ENCODE measurements at regions not wholly inside any gene's neighbourhood (a gene's known extent, or its start where the extent isn't known, plus 50 kb on each side); places are given as distances from the start of the nearest gene placed in this dataset.

DNA sequence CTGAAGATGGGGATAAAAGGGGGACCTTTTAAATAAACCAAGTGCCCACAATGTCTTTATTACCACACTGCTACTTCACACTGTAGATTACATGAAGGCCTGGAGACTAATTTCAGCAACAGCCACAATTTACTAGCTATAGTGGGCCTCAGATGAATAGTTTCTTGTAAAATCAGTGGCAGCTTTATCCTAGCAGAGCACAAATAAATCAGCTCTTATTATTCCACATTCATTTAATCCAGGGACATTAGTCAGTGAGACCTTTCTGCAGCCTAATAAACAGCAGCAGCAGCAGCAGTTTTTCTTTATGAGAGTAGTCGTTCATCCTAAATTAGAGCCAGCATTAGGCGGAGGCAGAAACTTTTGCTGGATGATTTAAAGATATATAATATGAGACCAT lies 542.3 kb downstream of the PSAT1 start:
- FAIRE-seq (no peak), DNase-seq (no peak)
- Histone ChIP-seq H3K27me3 (ENCODE audit: control insufficient read depth in 3 of 3, insufficient read depth in 3 of 3, low read length in 3 of 3) (no peaks in the 10 kb centered on the region), H3K4me3 (ENCODE audit: low read depth in 1 of 3, low read length in 3 of 3) (no peak overlapping the region), H3K4me1 (ENCODE audit: control insufficient read depth in 3 of 3, insufficient read depth in 2 of 3, low read depth in 1 of 3, low read length in 2 of 3) (no peaks in the 10 kb centered on the region), H3K27ac (ENCODE audit: low read depth in 1 of 3, low read length in 2 of 3) (no peak overlapping the region), H3K9me3 (ENCODE audit: control insufficient read depth in 2 of 2, insufficient read depth in 1 of 2, low read depth in 1 of 2, low read length in 1 of 2) (no peaks in the 10 kb centered on the region), H3K36me3 (ENCODE audit: control insufficient read depth in 3 of 3, insufficient read depth in 2 of 3, low read depth in 1 of 3, low read length in 3 of 3) (no peaks in the 10 kb centered on the region)
- WGBS, 3 donors: 76 to 82% (median 79%) methylated on average over 2 of the region's 2 CpGs

DNA sequence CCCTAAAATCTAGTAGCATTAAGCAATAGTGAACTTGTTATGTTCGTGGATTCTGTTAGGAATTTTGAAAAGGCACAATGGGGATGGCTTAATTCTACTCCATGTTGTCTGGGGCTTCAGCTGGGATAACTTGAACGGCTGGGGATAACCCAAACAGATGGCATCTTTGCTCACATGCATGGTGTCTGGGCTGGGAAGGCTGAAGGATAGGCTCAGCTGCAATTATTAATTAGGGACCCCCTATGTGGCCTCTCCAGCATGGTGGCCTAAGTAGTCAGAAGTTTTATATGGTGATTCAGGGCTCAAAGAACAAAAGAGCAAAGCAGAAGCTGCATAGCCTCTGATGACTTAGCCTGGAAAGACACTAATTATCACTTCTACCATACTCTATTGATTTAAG lies 551.1 kb downstream of the PSAT1 start:
- no peak for DNase-seq
- Histone ChIP-seq H3K27me3 (ENCODE audit: control insufficient read depth in 3 of 3, insufficient read depth in 3 of 3, low read length in 3 of 3) (no peaks in the 10 kb centered on the region), H3K4me1 (ENCODE audit: control insufficient read depth in 3 of 3, insufficient read depth in 2 of 3, low read depth in 1 of 3, low read length in 2 of 3) (no peaks in the 10 kb centered on the region), H3K9me3 (ENCODE audit: control insufficient read depth in 2 of 2, insufficient read depth in 1 of 2, low read depth in 1 of 2, low read length in 1 of 2) (peaks cover 0 to 3% of the 10 kb centered on the region in 2 donors), H3K27ac (ENCODE audit: low read depth in 1 of 3, low read length in 2 of 3) (no peak overlapping the region), H3K4me3 (ENCODE audit: low read depth in 1 of 3, low read length in 3 of 3) (no peak overlapping the region), H3K36me3 (ENCODE audit: control insufficient read depth in 3 of 3, insufficient read depth in 2 of 3, low read depth in 1 of 3, low read length in 3 of 3) (no peaks in the 10 kb centered on the region)
- FAIRE-seq: no peak
- WGBS, 3 donors: 41 to 77% (median 47%) methylated on average over 2 of the region's 2 CpGs

DNA sequence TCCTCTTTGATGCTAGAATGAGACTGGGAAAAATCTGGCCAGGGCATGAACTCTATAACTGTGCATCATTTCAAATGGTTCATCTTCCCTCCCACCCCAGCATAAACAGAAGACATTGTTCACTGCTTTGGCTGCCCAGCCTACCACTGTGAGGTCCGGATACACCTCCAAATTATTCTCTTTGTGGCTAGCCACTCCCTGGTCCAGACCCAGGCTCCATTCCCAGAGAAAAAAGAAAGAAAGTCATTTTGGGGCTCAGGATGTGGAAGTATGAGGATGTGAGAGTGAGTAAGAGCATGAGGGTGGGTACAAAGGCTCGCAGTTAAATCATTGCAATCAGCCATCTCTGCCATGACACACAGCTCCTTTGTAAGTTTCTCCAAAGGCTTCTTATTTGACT lies 559.2 kb downstream of the PSAT1 start:
- no peak overlapping the region for H3K27ac ChIP-seq (ENCODE audit: low read depth in 1 of 3, low read length in 2 of 3)
- no peak overlapping the region for H3K4me3 ChIP-seq (ENCODE audit: low read depth in 1 of 3, low read length in 3 of 3)
- H3K4me1 ChIP-seq (ENCODE audit: control insufficient read depth in 3 of 3, insufficient read depth in 2 of 3, low read depth in 1 of 3, low read length in 2 of 3): no peaks in the 10 kb centered on the region
- H3K27me3 ChIP-seq (ENCODE audit: control insufficient read depth in 3 of 3, insufficient read depth in 3 of 3, low read length in 3 of 3): no peaks in the 10 kb centered on the region
- no peaks in the 10 kb centered on the region for H3K9me3 ChIP-seq (ENCODE audit: control insufficient read depth in 2 of 2, insufficient read depth in 1 of 2, low read depth in 1 of 2, low read length in 1 of 2)
- 73 to 88% (median 80%) methylated on average over 2 of the region's 2 CpGs for WGBS, 3 donors
- FAIRE-seq: no peak
- no peak for DNase-seq
- H3K36me3 ChIP-seq (ENCODE audit: control insufficient read depth in 3 of 3, insufficient read depth in 2 of 3, low read depth in 1 of 3, low read length in 3 of 3): no peaks in the 10 kb centered on the region

DNA sequence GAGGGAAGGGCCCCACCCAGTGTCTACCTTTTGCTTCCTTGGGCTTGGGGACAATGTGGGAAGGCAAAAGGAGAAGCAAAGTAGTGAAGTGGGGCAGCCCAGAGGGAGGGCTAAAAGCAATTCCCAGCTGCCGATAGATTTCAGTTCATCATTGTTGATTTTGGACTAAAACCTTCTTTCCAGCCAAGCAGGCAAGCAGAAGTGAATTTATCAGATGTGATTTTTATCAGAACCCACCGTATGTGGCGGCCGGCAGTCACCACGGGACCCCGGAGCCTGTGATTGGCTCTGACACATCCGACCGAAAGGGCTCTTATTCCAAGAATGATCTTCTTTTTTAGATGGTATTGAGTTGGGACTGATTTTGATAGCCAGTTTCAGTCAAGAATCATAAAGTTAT lies 559.9 kb downstream of the PSAT1 start:
- WGBS, 3 donors: 72 to 81% (median 81%) methylated on average over 8 of the region's 8 CpGs
- FAIRE-seq: no peak
- H3K27ac ChIP-seq (ENCODE audit: low read depth in 1 of 3, low read length in 2 of 3): no peak overlapping the region
- no peaks in the 10 kb centered on the region for H3K4me1 ChIP-seq (ENCODE audit: control insufficient read depth in 3 of 3, insufficient read depth in 2 of 3, low read depth in 1 of 3, low read length in 2 of 3)
- no peaks in the 10 kb centered on the region for H3K36me3 ChIP-seq (ENCODE audit: control insufficient read depth in 3 of 3, insufficient read depth in 2 of 3, low read depth in 1 of 3, low read length in 3 of 3)
- no peak for DNase-seq
- H3K4me3 ChIP-seq (ENCODE audit: low read depth in 1 of 3, low read length in 3 of 3): no peak overlapping the region
- no peaks in the 10 kb centered on the region for H3K9me3 ChIP-seq (ENCODE audit: control insufficient read depth in 2 of 2, insufficient read depth in 1 of 2, low read depth in 1 of 2, low read length in 1 of 2)
- H3K27me3 ChIP-seq (ENCODE audit: control insufficient read depth in 3 of 3, insufficient read depth in 3 of 3, low read length in 3 of 3): no peaks in the 10 kb centered on the region

DNA sequence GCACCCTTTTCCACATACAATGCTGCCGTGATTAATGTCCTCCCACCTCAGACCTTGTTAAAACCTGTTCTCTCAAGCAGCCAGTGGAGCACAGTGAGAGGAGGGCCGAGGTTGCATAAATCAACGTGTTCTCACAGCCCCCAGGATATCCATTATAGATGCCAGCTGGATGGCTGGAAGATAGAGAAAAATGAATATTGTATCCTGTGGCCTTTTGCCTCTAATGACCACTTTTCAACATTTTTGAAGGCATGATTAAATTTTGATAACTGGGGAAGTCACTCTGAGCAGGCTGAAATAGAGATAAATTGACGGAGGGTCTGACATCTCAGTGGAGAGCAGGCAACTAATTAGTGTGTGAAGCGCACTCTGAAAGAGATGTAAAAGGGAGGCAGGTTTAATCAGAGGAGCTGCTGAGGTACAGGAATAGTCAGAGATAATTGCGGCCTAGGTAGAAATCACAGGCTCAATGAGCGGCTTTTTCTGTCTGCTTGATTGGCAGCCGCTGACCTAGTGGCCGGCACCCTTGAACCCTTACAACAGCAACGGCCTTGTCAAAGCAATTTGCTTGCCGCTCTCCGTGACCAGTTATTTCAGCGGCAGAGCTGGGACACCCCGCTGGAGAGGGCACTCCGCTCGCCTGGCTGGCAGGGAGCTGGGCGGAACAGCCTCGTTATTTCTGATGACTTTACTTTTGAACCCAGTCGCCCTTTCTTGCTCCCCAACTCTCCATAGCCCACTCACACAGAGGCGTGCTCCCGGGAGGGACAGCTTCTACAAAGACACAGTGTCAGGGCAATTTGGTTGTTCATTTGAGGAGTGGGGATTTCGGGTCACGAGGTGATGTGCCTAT lies 560.7 kb downstream of the PSAT1 start:
- 75 to 83% (median 82%) methylated on average over 23 of the region's 23 CpGs for WGBS, 3 donors
- Histone ChIP-seq H3K4me1 (ENCODE audit: control insufficient read depth in 3 of 3, insufficient read depth in 2 of 3, low read depth in 1 of 3, low read length in 2 of 3) (no peaks in the 10 kb centered on the region), H3K27me3 (ENCODE audit: control insufficient read depth in 3 of 3, insufficient read depth in 3 of 3, low read length in 3 of 3) (no peaks in the 10 kb centered on the region), H3K36me3 (ENCODE audit: control insufficient read depth in 3 of 3, insufficient read depth in 2 of 3, low read depth in 1 of 3, low read length in 3 of 3) (no peaks in the 10 kb centered on the region), H3K4me3 (ENCODE audit: low read depth in 1 of 3, low read length in 3 of 3) (no peak overlapping the region), H3K27ac (ENCODE audit: low read depth in 1 of 3, low read length in 2 of 3) (no peak overlapping the region), H3K9me3 (ENCODE audit: control insufficient read depth in 2 of 2, insufficient read depth in 1 of 2, low read depth in 1 of 2, low read length in 1 of 2) (no peaks in the 10 kb centered on the region)
- FAIRE-seq (no peak), DNase-seq (no peak)

DNA sequence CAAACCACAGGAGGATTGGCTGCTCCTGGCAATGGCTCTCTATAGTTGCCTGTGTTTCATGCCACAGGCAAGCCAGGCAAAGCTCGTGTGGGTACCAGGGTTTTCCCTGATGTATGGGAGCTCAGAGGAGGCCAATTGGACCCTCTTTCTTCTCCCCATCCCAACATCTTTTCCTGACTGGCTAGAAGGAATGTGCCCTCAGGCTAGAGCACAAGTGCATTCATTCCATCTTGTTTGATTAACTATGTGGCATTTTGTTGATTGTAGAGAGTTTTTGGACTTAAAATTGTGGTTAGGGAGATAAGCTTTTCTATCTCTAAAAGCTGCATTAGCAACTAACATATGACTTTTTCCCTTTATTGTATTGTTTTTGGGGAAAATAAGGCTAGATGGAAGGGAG lies 561.3 kb downstream of the PSAT1 start:
- Histone ChIP-seq H3K4me3 (ENCODE audit: low read depth in 1 of 3, low read length in 3 of 3) (no peak overlapping the region), H3K36me3 (ENCODE audit: control insufficient read depth in 3 of 3, insufficient read depth in 2 of 3, low read depth in 1 of 3, low read length in 3 of 3) (no peaks in the 10 kb centered on the region), H3K9me3 (ENCODE audit: control insufficient read depth in 2 of 2, insufficient read depth in 1 of 2, low read depth in 1 of 2, low read length in 1 of 2) (no peaks in the 10 kb centered on the region), H3K4me1 (ENCODE audit: control insufficient read depth in 3 of 3, insufficient read depth in 2 of 3, low read depth in 1 of 3, low read length in 2 of 3) (no peaks in the 10 kb centered on the region), H3K27ac (ENCODE audit: low read depth in 1 of 3, low read length in 2 of 3) (no peak overlapping the region), H3K27me3 (ENCODE audit: control insufficient read depth in 3 of 3, insufficient read depth in 3 of 3, low read length in 3 of 3) (no peaks in the 10 kb centered on the region)
- 31 to 63% (median 32%) methylated on average over 1 of the region's 1 CpG for WGBS, 3 donors
- FAIRE-seq (no peak), DNase-seq (no peak)

DNA sequence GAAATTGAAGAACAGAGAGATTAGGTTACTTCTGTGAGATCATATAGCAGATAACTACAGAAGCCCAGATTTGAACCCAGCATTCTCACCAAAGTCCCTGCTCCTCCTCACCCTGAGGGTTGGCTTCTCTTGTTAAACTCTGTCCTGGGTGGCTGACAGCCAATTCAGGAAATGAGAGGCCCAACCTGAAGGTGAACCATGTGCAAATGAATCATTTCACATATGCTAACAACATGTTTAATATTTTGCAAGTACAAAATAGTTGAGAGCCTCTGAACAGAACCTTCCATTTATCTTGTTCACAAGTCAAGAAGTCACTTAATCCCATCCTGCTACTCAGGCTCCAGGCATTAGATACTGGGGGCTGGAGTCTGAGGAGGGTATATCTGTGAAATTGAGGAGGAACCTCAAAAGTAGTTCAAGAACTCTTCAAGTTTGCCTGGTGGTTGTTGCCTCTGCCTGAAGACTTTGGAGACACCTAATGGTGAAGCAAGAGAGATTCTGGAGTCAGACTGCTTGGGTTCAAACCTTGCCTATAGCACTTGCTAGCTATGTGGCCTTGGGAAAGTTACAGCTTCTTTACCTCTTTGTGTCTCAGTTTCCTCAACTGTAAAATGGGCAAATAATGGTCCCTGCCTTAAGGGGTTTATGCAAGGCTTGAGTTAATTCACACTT lies 564.0 kb downstream of the PSAT1 start:
- no peak for FAIRE-seq
- Histone ChIP-seq H3K4me1 (ENCODE audit: control insufficient read depth in 3 of 3, insufficient read depth in 2 of 3, low read depth in 1 of 3, low read length in 2 of 3) (no peaks in the 10 kb centered on the region), H3K36me3 (ENCODE audit: control insufficient read depth in 3 of 3, insufficient read depth in 2 of 3, low read depth in 1 of 3, low read length in 3 of 3) (no peaks in the 10 kb centered on the region), H3K4me3 (ENCODE audit: low read depth in 1 of 3, low read length in 3 of 3) (no peak overlapping the region), H3K27me3 (ENCODE audit: control insufficient read depth in 3 of 3, insufficient read depth in 3 of 3, low read length in 3 of 3) (no peaks in the 10 kb centered on the region), H3K27ac (ENCODE audit: low read depth in 1 of 3, low read length in 2 of 3) (no peak overlapping the region), H3K9me3 (ENCODE audit: control insufficient read depth in 2 of 2, insufficient read depth in 1 of 2, low read depth in 1 of 2, low read length in 1 of 2) (no peaks in the 10 kb centered on the region)
- DNase-seq: no peak

DNA sequence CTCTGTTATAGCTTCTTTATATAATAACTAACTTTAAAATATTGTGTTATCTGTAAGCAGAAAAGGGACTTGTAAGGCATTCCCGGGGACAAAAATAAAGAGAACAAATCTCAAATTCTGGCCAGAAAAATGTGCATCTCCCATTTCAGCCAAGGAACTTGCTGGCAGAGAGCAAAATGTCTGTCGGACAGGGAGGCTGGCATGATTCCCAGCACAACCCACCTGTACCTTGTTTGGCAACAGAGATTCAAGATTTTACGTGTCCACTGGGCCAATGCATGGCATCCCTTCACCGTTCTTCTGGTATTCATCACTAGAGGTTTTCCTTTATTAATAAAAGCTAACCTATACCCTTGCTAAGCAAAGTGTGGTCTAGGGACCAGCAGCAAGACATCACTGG lies 566.6 kb downstream of the PSAT1 start:
- DNase-seq (no peak), FAIRE-seq (no peak)
- Histone ChIP-seq H3K36me3 (ENCODE audit: control insufficient read depth in 3 of 3, insufficient read depth in 2 of 3, low read depth in 1 of 3, low read length in 3 of 3) (no peaks in the 10 kb centered on the region), H3K9me3 (ENCODE audit: control insufficient read depth in 2 of 2, insufficient read depth in 1 of 2, low read depth in 1 of 2, low read length in 1 of 2) (no peaks in the 10 kb centered on the region), H3K4me3 (ENCODE audit: low read depth in 1 of 3, low read length in 3 of 3) (no peak overlapping the region), H3K4me1 (ENCODE audit: control insufficient read depth in 3 of 3, insufficient read depth in 2 of 3, low read depth in 1 of 3, low read length in 2 of 3) (no peaks in the 10 kb centered on the region), H3K27me3 (ENCODE audit: control insufficient read depth in 3 of 3, insufficient read depth in 3 of 3, low read length in 3 of 3) (no peaks in the 10 kb centered on the region), H3K27ac (ENCODE audit: low read depth in 1 of 3, low read length in 2 of 3) (no peak overlapping the region)
- 64 to 87% (median 83%) methylated on average over 4 of the region's 4 CpGs for WGBS, 3 donors

Data from small intestine (tissue), 7 donors.